Stomach (tissue), 4 donors: ENCODE measurements at regions not wholly inside any gene's neighbourhood (a gene's known extent, or its start where the extent isn't known, plus 50 kb on each side); places are given as distances from the start of the nearest gene placed in this dataset.

Experiments used
- CTCF ChIP-seq, 7 experiments: fragments of 450-650 bp in 4 of 7; fragments of 200-600 bp in 3 of 7; sonication (generic) in 3 of 7; IDR thresholded peaks; one replicate each; pipeline ENCODE4 v1.5.1; 2016 to 2019; ENCODE audit warnings: antibody characterized with exemption in 7 of 7, control low read depth in 2 of 7, mild to moderate bottlenecking in 1 of 7
- POLR2AphosphoS5 ChIP-seq, 3 donors: sonication (generic); formaldehyde crosslinking; IDR thresholded peaks; one replicate each; pipeline ENCODE4 v1.6.1; 2016; ENCODE audit warnings: antibody characterized with exemption in 3 of 3

DNA sequence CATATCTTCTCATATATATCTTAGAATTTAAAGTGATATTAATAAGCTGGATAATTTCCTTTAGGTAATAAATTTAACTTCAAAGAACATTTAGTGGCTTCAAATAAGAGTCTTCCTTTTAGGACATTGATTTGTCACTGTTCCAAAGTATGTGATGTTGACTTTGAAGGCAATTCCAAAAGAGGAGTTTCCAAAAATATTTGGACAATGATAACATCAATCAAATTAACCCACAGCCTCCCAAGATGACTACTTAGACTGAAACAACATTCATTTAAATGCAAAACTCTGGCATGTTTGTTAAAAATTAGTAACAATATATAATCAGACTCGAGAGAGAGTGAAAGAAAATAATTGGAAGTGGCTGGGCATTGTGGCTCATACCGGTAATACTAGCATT, 211.1 kb downstream of the OGFRL1 start:
- TF ChIP-seq CTCF (IDR thresholded peaks at IDR 0.05) (no peak), POLR2AphosphoS5 (IDR thresholded peaks at IDR 0.05) (no peak)
